Ovary (tissue), 3 donors: ENCODE measurements at regions not wholly inside any gene's neighbourhood (a gene's known extent, or its start where the extent isn't known, plus 50 kb on each side); places are given as distances from the start of the nearest gene placed in this dataset.
"Not testable (repeated sequence)": the region's sequence is repeated elsewhere in the genome, so short reads cannot be mapped to it uniquely, and the experiment has no call there.

Experiments
- EP300 ChIP-seq: sonication (generic); formaldehyde crosslinking; IDR thresholded peaks from one replicate; pipeline ENCODE4 v1.6.1; 2017; ENCODE audit warnings: antibody characterized with exemption
- POLR2A ChIP-seq: fragments of 450-650 bp; IDR thresholded peaks from one replicate; pipeline ENCODE4 v1.6.1; 2017; ENCODE audit warnings: antibody characterized with exemption, mild to moderate bottlenecking, moderate library complexity
- TF ChIP-seq, protein P1 (sequence below), 3 donors: fragments of 450-650 bp in 2 of 3; fragments of 200-600 bp in 1 of 3; IDR thresholded peaks; one replicate each; pipeline versions ENCODE4 v1.5.1 to v1.8.0; 2016 to 2022; ENCODE audit warnings: antibody characterized with exemption in 3 of 3, mild to moderate bottlenecking in 1 of 3
- donor health status: DM: no; HTN: no; CAD: no.

DNA sequence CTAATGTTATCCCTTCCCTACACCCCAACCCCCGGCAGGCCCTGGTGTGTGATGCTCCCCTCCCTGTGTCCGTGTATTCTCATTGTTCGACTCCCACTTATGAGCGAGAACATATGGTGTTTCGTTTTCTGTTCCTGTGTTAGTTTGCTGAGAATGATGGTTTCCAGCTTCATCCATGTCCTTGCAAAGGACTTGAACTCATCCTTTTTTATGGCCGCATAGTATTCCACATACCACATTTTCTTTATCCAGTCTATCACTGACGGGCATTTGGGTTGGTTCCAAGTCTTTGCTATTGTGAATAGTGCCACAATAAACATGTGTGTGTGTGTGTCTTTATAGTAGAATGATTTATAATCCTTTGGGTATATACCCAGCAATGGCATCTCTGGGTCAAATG, 102.8 kb downstream of the POLR2M start:
- TF ChIP-seq, protein P1, sequence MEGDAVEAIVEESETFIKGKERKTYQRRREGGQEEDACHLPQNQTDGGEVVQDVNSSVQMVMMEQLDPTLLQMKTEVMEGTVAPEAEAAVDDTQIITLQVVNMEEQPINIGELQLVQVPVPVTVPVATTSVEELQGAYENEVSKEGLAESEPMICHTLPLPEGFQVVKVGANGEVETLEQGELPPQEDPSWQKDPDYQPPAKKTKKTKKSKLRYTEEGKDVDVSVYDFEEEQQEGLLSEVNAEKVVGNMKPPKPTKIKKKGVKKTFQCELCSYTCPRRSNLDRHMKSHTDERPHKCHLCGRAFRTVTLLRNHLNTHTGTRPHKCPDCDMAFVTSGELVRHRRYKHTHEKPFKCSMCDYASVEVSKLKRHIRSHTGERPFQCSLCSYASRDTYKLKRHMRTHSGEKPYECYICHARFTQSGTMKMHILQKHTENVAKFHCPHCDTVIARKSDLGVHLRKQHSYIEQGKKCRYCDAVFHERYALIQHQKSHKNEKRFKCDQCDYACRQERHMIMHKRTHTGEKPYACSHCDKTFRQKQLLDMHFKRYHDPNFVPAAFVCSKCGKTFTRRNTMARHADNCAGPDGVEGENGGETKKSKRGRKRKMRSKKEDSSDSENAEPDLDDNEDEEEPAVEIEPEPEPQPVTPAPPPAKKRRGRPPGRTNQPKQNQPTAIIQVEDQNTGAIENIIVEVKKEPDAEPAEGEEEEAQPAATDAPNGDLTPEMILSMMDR (IDR thresholded peaks at IDR 0.05) = not testable (repeated sequence)
- not testable (repeated sequence) for TF ChIP-seq EP300, POLR2A
